GM21423 (cell line): ENCODE measurements at regions not wholly inside any gene's neighbourhood (a gene's known extent, or its start where the extent isn't known, plus 50 kb on each side); places are given as distances from the start of the nearest gene placed in this dataset.

Experiments
- ATAC-seq: cut with Tn5 transposase; IDR thresholded peaks from one replicate; pipeline ENCODE4 v1.9.1; 2021; ENCODE audit warnings: mild to moderate bottlenecking, moderate library complexity; ENCODE audit not compliant: unreplicated experiment

DNA sequence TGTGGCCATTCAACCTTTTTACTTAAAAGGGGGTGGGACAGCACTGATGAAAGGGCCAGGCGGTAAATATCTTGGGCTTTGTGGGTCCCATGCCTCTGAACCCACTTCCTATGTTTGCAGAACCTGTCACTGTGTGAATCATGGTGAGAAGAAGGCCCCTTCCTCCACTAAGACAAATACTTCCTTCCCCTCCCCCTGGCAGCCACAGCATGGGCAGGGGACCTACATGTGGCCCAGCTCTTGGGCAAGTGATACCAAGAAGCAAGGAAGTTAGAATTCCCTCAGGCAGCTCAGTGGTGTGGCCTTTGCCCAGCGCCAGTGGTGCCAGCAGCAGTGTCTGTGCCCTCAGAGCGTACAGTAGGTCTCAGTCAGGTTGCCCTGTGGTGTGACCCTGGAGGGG is 168.6 kb downstream of the TRIM33 start:
- ATAC-seq, result no peak

GRCh38 chr1:114341856-114342255 is 169.1 kb downstream of the TRIM33 start:
- no peak for ATAC-seq

GRCh38 chr1:114341299-114341698 is 169.7 kb downstream of the TRIM33 start:
- ATAC-seq, result no peak

DNA sequence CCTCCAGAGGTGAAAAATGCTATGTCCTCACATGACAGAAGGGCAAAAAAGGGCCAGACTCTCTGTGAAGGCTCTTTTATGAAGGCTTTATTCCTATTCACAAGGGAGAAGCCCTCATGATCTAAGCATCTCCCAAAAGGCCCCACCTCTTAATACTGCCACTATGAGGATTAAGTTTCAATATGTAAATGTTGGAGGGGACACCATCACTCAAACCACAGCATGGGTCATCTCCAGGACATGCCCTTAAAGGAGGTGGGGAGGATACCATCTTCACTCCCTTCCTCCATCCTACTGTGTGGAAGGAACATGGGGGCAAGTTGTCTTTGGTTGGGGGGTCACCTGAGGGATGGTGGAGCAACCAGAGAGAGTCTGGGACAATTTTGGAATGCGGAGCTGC is 170.1 kb downstream of the TRIM33 start:
- no peak for ATAC-seq

GRCh38 chr1:114339379-114339778 is 171.6 kb downstream of the TRIM33 start:
- no peak for ATAC-seq

DNA sequence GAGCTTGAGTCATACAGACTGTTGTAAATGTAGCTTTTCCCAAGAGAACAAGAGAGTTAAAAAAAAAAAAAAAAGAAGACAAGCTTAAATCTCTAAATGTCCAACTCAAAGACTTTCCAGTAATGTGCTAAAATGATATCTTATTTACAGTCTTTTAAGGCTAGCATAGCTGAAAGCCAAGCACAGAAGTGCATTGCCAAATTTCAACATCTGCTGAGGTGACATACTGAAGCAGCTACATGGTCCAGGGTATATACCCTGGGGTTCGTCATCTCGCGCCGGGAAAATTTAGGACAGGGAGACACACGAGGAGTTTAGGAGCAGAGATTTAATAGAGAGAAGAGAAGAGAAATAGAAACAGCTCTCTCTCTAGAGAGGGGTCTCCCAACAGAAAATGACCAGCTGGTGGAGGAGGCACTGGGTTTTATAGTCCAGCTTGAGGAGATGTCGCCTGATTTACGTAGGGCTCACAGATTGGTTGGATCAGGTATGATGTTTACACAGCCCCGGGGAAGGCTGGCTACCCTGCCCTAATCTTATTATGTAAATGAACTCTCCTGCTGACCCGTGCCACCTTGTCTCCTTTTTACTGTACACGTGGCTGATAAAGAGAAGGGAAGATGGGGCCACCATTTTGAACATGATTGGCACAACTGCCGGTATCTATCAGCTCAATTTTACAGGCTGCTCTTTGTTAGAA is 172.7 kb downstream of the TRIM33 start:
- ATAC-seq, result no peak

DNA sequence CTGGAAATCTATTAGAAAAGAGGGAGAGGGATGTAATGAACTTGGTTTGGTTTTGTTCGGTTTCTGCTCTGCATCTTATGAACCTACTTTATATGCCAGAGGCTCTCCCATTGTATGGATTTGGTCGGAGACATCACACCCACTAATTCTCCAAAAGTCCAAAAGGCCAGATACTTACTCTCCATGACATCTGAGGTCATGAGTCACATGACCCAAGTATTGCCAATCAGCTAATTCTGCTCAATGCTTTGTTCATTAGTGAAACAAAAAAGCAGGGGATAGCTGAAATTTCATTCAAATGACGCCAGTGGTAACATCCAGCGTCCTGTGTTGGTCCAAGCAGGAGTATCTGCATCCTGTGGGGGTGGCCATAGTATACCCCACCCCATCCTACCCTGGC is 173.6 kb downstream of the TRIM33 start:
- no peak for ATAC-seq

DNA sequence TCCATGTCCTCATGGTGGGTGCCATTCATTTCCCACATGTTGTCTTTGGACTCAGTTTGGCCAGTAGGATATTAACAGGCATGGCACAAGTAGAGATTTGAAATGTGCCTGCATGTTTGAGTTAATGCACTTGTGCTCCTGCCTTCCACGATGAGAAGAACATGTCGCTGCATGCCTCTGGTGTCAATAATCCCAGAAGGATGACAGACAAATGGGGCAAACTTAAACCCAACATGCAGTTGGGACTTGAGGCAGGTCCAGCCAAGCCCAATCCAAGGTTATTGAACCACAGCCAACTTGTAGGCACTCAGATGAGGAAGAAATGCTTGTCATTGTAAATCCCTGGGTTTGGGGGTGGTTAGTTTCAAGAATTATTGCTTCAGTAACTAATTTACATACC is 174.6 kb downstream of the TRIM33 start:
- ATAC-seq, result no peak

DNA sequence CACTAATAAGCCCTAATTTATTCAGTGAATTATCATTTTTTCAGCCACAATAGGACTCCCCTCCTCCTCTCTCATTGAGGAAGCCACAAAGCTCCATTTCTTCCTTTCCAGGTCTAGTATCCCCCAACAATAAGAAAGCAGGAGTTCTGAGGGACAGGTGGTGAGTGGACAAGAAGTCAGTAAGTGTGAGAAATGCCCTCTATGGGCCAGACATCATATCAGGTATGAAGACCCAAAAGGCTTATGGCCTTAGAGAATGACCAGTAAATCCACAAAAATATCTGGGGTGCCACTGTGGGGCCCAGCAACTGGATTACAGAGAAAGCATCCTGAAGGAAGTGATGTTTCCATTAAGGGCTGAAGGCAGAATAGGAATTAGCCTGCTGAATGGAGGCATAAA is 175.7 kb downstream of the TRIM33 start:
- no peak for ATAC-seq

GRCh38 chr1:114334297-114334696 is 176.7 kb downstream of the TRIM33 start:
- ATAC-seq, result no peak

DNA sequence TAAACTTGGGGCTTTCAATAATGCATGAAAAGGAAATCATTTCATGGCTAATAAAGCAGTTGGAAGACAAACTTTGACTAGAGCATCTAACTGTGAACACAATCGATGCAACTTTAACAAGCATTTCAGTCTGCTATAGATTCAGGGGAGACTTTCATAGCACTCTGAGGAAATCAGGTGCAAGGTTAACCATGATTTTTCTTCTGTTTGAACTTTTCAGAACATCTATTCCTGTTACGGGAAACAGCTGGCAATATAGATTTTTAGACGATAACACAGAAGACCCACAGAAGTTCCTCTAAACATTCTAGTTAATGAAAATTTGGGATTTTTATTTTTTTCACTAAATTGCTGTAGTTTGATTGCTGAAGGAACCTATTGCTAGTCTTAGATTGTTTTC is 177.3 kb downstream of the TRIM33 start:
- no peak for ATAC-seq

DNA sequence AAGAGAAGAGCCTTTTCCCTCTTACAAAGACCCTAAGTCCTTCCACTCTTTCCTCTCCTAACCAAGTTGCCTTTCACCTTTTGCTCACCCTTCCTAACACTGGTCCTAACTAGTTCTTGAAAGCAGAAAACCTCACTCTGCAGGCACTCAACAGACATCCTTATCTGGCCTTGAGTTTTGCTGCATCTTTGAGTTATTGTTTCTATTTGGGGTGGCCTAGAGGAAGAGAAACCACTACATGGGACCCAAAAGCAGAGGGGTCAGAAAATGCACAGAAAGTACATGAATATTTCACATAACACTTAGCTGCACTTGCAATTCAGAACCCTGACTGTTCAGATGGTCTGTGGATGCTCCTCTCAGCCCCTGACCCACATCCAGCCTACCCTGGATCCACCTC is 178.3 kb upstream of the SYT6 start:
- ATAC-seq, result no peak

GRCh38 chr1:114330451-114330983 is 176.8 kb upstream of the SYT6 start:
- ATAC-seq, result no peak

- ATAC-seq, result no peak
These were observed 174.8 kb upstream of the SYT6 start for GRCh38 chr1:114328361-114328904.

DNA sequence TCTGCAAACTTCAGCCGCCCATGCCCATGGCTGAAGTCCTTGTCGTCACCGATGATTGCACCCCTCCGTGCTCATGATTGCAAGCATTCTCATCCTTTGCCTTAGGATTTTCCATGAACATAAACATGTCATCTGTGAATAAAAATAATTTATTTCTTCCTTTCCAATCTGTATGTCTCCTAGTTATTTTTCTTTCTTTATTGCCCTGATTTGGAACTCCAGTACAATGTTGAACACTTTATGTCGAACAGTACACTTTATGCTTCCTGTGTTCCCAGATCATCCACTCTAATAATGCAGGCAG is 170.9 kb upstream of the SYT6 start:
- no peak for ATAC-seq

GRCh38 chr1:114323959-114324661 is 170.4 kb upstream of the SYT6 start:
- ATAC-seq, result no peak

- ATAC-seq, result no peak
These were observed 169.1 kb upstream of the SYT6 start for GRCh38 chr1:114322734-114323133.

DNA sequence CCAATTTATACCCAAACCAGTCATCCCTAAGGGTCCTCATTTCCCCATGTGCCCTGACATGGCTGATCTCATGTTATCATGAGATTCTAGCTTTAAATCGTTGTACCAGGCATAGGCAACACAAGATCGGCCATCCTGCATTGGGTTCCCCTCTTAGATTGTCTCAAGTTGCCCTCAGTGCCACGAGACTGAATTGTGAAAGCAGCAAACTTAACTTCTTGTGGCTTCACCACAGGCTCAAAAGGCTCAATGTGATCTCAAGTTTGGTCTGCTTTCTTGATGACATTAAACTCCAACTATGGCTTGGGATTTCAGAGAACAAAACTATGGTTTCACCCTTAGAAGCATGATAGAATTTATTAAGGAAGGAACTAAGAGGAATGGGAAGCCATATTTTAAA is 168.5 kb upstream of the SYT6 start:
- ATAC-seq, result no peak

DNA sequence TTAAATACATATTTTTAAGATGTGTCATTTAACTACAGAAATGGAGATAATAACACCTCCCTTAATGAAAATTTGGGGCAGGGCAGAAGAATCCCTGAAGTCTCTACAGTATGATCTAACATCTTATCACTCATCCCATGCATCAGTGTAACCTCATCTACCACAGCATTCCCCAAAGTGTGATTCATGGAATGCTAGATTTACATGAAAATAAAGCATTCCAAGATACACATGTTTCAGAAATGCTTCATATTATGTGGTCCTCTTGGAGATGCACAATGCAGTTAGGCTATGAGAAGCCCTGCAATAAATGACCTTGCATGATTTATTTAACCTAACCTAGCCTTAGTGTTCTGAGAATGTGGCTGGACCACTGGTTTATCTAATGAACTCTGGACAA is 166.9 kb upstream of the SYT6 start:
- ATAC-seq, result no peak

- no peak for ATAC-seq
These were observed 165.7 kb upstream of the SYT6 start for GRCh38 chr1:114319418-114319817.

DNA sequence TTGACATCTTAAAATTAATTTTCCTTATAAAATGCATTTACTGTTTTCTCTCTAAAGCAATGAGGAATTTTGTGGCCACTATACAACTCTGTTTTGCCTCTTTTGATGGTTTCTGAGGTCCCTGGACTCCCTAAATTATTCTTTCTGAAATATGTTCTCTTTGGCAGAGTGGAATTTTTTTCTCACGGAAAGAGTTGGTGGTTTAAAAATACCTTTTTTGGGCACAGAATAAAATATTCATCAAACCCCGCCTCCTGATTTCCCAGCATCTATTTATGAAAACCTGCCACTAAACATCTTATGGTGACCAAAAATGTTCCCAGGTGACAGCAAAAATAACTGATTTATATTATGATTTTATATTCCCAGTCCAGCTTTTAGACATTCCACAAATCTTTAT is 165.3 kb upstream of the SYT6 start:
- no peak for ATAC-seq

GRCh38 chr1:114316204-114316603 is 162.5 kb upstream of the SYT6 start:
- no peak for ATAC-seq
